Neural cell (in vitro differentiated cells): ENCODE measurements at regions not wholly inside any gene's neighbourhood (a gene's known extent, or its start where the extent isn't known, plus 50 kb on each side); places are given as distances from the start of the nearest gene placed in this dataset.

Experiments used
- CTCF ChIP-seq: fragments of 450-650 bp; IDR thresholded peaks from 2 replicates; pipeline ENCODE4 v1.5.1; 2014; ENCODE audit warnings: antibody characterized with exemption, mild to moderate bottlenecking, moderate library complexity; ENCODE audit not compliant: poor library complexity, severe bottlenecking
- EP300 ChIP-seq: fragments of 450-650 bp; conservative IDR thresholded peaks from 2 replicates; pipeline ENCODE4 v1.6.1; 2014; ENCODE audit warnings: antibody characterized with exemption, mild to moderate bottlenecking, moderate library complexity; ENCODE audit not compliant: poor library complexity, severe bottlenecking
- EZH2 ChIP-seq: fragments of 200-600, 300-800 bp; shearing (Covaris generic), sonication (generic); IDR thresholded peaks from 2 replicates; pipeline ENCODE4 v1.6.1; 2014; ENCODE audit warnings: antibody characterized with exemption, low read length, borderline replicate concordance, mild to moderate bottlenecking; ENCODE audit not compliant: insufficient read depth, poor library complexity, severe bottlenecking
- MXI1 ChIP-seq: fragments of 450-650 bp; conservative IDR thresholded peaks from 2 replicates; pipeline ENCODE4 v1.6.1; 2014; ENCODE audit warnings: antibody characterized with exemption, mild to moderate bottlenecking; ENCODE audit not compliant: poor library complexity, severe bottlenecking
- POLR2AphosphoS5 ChIP-seq: IDR thresholded peaks from 2 replicates; pipeline ENCODE4 v1.6.1; 2012
- RAD21 ChIP-seq: fragments of 450-650 bp; conservative IDR thresholded peaks from 2 replicates; pipeline ENCODE4 v1.6.1; 2014; ENCODE audit warnings: antibody characterized with exemption, mild to moderate bottlenecking, moderate library complexity
- REST ChIP-seq: IDR thresholded peaks from 2 replicates; pipeline ENCODE4 v1.6.1; 2012; ENCODE audit warnings: borderline replicate concordance
- SMC3 ChIP-seq: fragments of 450-650 bp; conservative IDR thresholded peaks from 2 replicates; pipeline ENCODE4 v1.6.1; 2014; ENCODE audit warnings: antibody characterized with exemption, mild to moderate bottlenecking, moderate library complexity; ENCODE audit not compliant: poor library complexity
- TAF1 ChIP-seq: IDR thresholded peaks from 2 replicates; pipeline ENCODE4 v1.6.1; 2012; ENCODE audit warnings: low read depth

GRCh38 chr3:174356596-174356995 is 502.5 kb upstream of the NAALADL2 start:
- TF ChIP-seq CTCF = no peak
- no peak for TF ChIP-seq RAD21
- no peak for TF ChIP-seq REST
- no peak for TF ChIP-seq EZH2
- TF ChIP-seq MXI1 = no peak
- no peak for TF ChIP-seq SMC3
- no peak for TF ChIP-seq TAF1
- TF ChIP-seq EP300 = no peak
- TF ChIP-seq POLR2AphosphoS5 = no peak
